Breast epithelium (tissue), 4 donors: ENCODE measurements at regions not wholly inside any gene's neighbourhood (a gene's known extent, or its start where the extent isn't known, plus 50 kb on each side); places are given as distances from the start of the nearest gene placed in this dataset.

Experiments
- DNase-seq, 2 donors: peaks; one replicate each; pipeline ENCODE4 v3.0.0-alpha.2; 2019; ENCODE audit warnings: low spot score in 2 of 2
- H3K27ac ChIP-seq, 2 donors: fragments of 200-600 bp; sonication (generic) in 1 of 2; one replicate each; pipeline ENCODE4 v1.5.1; 2016 to 2019; ENCODE audit warnings: mild to moderate bottlenecking in 1 of 2
- H3K27me3 ChIP-seq, 2 donors: fragments of 200-600 bp; sonication (generic) in 1 of 2; one replicate each; pipeline versions ENCODE4 v1.5.1 to v1.6.0; 2017 to 2019; ENCODE audit warnings: control low read depth in 1 of 2, mild to moderate bottlenecking in 1 of 2
- H3K36me3 ChIP-seq: fragments of 200-600 bp; one replicate; pipeline ENCODE4 v1.5.1; 2019
- H3K4me1 ChIP-seq, 2 donors: fragments of 200-600 bp; sonication (generic); one replicate each; pipeline ENCODE4 v1.5.1; 2016 to 2019; ENCODE audit warnings: control low read depth in 1 of 2
- H3K4me3 ChIP-seq, 3 donors: fragments of 200-600 bp; sonication (generic); 1 replicate in 2 of 3; 2 replicates in 1 of 3; pipeline ENCODE4 v1.5.1; 2016 to 2019; ENCODE audit warnings: mild to moderate bottlenecking in 3 of 3, moderate library complexity in 2 of 3
- H3K9me3 ChIP-seq, 2 donors: fragments of 200-600 bp; sonication (generic) in 1 of 2; one replicate each; pipeline ENCODE4 v1.5.1; 2016 to 2019; ENCODE audit warnings: control low read depth in 1 of 2
- CTCF ChIP-seq, 3 donors: fragments of 450-650 bp; IDR thresholded peaks; one replicate each; pipeline ENCODE4 v1.5.1; 2016 to 2017; ENCODE audit warnings: antibody characterized with exemption in 3 of 3, mild to moderate bottlenecking in 3 of 3, moderate library complexity in 3 of 3
- POLR2A ChIP-seq: fragments of 450-650 bp; IDR thresholded peaks from one replicate; pipeline ENCODE4 v1.6.1; 2016; ENCODE audit warnings: antibody characterized with exemption, mild to moderate bottlenecking, moderate library complexity
- POLR2AphosphoS5 ChIP-seq, 3 donors: sonication (generic); formaldehyde crosslinking; IDR thresholded peaks; one replicate each; pipeline ENCODE4 v1.6.1; 2017; ENCODE audit warnings: antibody characterized with exemption in 3 of 3
- intact Hi-C: fragments of 100-400 bp; cut with DNase I; formaldehyde crosslinking; loops from one replicate; pipeline ENCODE4 v1.15.1; 2023; ENCODE audit warnings: low total_unique reads

- Histone ChIP-seq H3K27me3 (no peaks in the 10 kb centered on the region), H3K9me3 (no peaks in the 10 kb centered on the region), H3K27ac (no peak overlapping the region), H3K4me3 (no peak overlapping the region), H3K36me3 (no peaks in the 10 kb centered on the region), H3K4me1 (no peaks in the 10 kb centered on the region)
- no peak for TF ChIP-seq POLR2AphosphoS5 (IDR thresholded peaks at IDR 0.05)
- TF ChIP-seq POLR2A, result no peak
- TF ChIP-seq CTCF (IDR thresholded peaks at IDR 0.05), result no peak
- intact Hi-C loops, result no loop called here
- DNase-seq, result no peak
Observed at GRCh38 chr7:15886626-15887025, 200.1 kb upstream of the MEOX2 start.

DNA sequence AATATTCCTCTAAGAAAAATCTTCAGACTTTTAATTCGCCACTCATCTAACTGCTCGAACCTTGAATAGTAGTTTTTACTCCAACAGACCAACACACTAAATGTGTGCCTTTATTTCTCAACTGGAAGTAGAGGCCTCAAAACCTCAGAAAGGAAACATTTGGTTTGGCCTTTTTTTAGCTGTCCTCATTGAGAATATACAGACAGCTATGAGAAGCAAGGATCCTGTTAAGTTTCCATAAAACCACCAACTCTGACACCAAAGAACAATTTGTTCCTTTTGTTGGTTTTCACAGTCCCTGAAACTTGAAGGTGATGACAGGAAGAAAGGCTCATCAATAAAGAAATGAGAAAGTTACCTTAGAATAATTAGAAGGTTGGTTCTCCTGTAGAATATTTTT lies 199.2 kb upstream of the MEOX2 start:
- Histone ChIP-seq H3K36me3 (no peaks in the 10 kb centered on the region), H3K4me1 (no peaks in the 10 kb centered on the region), H3K27ac (no peak overlapping the region), H3K9me3 (peaks cover 0 to 1% of the 10 kb centered on the region in 2 donors), H3K27me3 (no peaks in the 10 kb centered on the region), H3K4me3 (no peak overlapping the region)
- TF ChIP-seq POLR2A, result no peak
- no peak for TF ChIP-seq POLR2AphosphoS5 (IDR thresholded peaks at IDR 0.05)
- TF ChIP-seq CTCF (IDR thresholded peaks at IDR 0.05), result no peak
- intact Hi-C loops, result no loop called here
- no peak for DNase-seq

- Histone ChIP-seq H3K4me1 (no peaks in the 10 kb centered on the region), H3K27me3 (no peaks in the 10 kb centered on the region), H3K27ac (no peak overlapping the region), H3K4me3 (no peak overlapping the region), H3K9me3 (peaks cover 0 to 4% of the 10 kb centered on the region in 2 donors), H3K36me3 (no peaks in the 10 kb centered on the region)
- intact Hi-C loops, result no loop called here
- TF ChIP-seq POLR2A, result no peak
- TF ChIP-seq CTCF (IDR thresholded peaks at IDR 0.05), result no peak
- TF ChIP-seq POLR2AphosphoS5 (IDR thresholded peaks at IDR 0.05), result no peak
- no peak for DNase-seq
Observed at GRCh38 chr7:15874774-15875173, 188.3 kb upstream of the MEOX2 start.

- Histone ChIP-seq H3K36me3 (no peaks in the 10 kb centered on the region), H3K4me3 (no peak overlapping the region), H3K9me3 (no peaks in the 10 kb centered on the region), H3K27ac (no peak overlapping the region), H3K4me1 (no peaks in the 10 kb centered on the region), H3K27me3 (no peaks in the 10 kb centered on the region)
- intact Hi-C loops, result no loop called here
- no peak for TF ChIP-seq CTCF (IDR thresholded peaks at IDR 0.05)
- TF ChIP-seq POLR2A, result no peak
- TF ChIP-seq POLR2AphosphoS5 (IDR thresholded peaks at IDR 0.05), result no peak
- no peak for DNase-seq
Observed at GRCh38 chr7:15870347-15870746, 183.9 kb upstream of the MEOX2 start.

- Histone ChIP-seq H3K36me3 (no peaks in the 10 kb centered on the region), H3K4me3 (no peak overlapping the region), H3K27ac (no peak overlapping the region), H3K4me1 (no peaks in the 10 kb centered on the region), H3K27me3 (no peaks in the 10 kb centered on the region), H3K9me3 (no peaks in the 10 kb centered on the region)
- intact Hi-C loops, result no loop called here
- TF ChIP-seq CTCF (IDR thresholded peaks at IDR 0.05), result no peak
- no peak for TF ChIP-seq POLR2AphosphoS5 (IDR thresholded peaks at IDR 0.05)
- TF ChIP-seq POLR2A, result no peak
- no peak for DNase-seq
Observed at GRCh38 chr7:15867441-15867840, 181.0 kb upstream of the MEOX2 start.
